OCI-LY1 (cell line): ENCODE measurements at regions not wholly inside any gene's neighbourhood (a gene's known extent, or its start where the extent isn't known, plus 50 kb on each side); places are given as distances from the start of the nearest gene placed in this dataset.

Experiments
- EZH2 ChIP-seq: fragments of 200-600 bp; sonication (generic), shearing (Covaris generic); IDR thresholded peaks from 2 replicates; pipeline ENCODE4 v1.8.0; 2017; ENCODE audit warnings: borderline replicate concordance, mixed run types, mild to moderate bottlenecking, antibody characterized with exemption, low read length, moderate library complexity, mixed read lengths
- TF ChIP-seq, protein P1 (sequence below): fragments of 200-600 bp; sonication (generic), shearing (Covaris generic); IDR thresholded peaks from 2 replicates; pipeline ENCODE4 v1.5.1; 2017; ENCODE audit warnings: mild to moderate bottlenecking, antibody characterized with exemption, low read length, moderate library complexity, mixed read lengths

DNA sequence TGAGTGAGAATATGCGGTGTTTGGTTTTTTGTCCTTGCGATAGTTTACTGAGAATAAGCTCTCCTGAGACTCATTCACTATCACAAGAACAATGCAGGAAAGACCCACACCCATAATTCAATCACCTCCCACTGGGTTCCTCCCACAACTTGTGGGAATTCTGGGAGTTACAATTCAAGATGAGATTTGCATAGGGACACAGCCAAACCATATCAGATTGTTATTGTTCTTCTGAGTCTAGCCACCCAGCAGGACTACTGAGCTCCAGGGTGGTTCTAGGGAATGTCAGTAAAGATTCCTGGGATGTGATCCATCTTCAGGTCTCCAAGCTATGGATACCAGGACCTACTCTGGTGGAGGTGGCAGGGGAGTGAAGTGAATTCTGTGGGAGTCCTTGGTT, 2075.1 kb upstream of the CDH9 start:
- no peak for TF ChIP-seq EZH2
- TF ChIP-seq, protein P1, sequence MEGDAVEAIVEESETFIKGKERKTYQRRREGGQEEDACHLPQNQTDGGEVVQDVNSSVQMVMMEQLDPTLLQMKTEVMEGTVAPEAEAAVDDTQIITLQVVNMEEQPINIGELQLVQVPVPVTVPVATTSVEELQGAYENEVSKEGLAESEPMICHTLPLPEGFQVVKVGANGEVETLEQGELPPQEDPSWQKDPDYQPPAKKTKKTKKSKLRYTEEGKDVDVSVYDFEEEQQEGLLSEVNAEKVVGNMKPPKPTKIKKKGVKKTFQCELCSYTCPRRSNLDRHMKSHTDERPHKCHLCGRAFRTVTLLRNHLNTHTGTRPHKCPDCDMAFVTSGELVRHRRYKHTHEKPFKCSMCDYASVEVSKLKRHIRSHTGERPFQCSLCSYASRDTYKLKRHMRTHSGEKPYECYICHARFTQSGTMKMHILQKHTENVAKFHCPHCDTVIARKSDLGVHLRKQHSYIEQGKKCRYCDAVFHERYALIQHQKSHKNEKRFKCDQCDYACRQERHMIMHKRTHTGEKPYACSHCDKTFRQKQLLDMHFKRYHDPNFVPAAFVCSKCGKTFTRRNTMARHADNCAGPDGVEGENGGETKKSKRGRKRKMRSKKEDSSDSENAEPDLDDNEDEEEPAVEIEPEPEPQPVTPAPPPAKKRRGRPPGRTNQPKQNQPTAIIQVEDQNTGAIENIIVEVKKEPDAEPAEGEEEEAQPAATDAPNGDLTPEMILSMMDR, result no peak
